Aorta (tissue), 5 donors: ENCODE measurements at regions not wholly inside any gene's neighbourhood (a gene's known extent, or its start where the extent isn't known, plus 50 kb on each side); places are given as distances from the start of the nearest gene placed in this dataset.

Source experiments
- ATAC-seq: fragments of 200-7000 bp; cut with Tn5 transposase; one replicate; pipeline ENCODE4 v1.9.1; 2022; ENCODE audit warnings: moderate library complexity; ENCODE audit not compliant: low FRiP score
- DNase-seq, 2 donors: peaks; one replicate each; pipeline ENCODE4 v3.0.0-alpha.2; 2020
- H3K27ac ChIP-seq, 2 donors: one replicate each; pipeline ENCODE4 v1.5.1; 2013; ENCODE audit warnings: low read length in 2 of 2, mild to moderate bottlenecking in 2 of 2, moderate library complexity in 2 of 2, control low read depth in 1 of 2, inconsistent platforms in 1 of 2, low read depth in 1 of 2
- H3K27me3 ChIP-seq, 2 donors: one replicate each; pipeline ENCODE4 v1.6.1; 2013; ENCODE audit warnings: control low read depth in 1 of 2, low read length in 1 of 2, mild to moderate bottlenecking in 1 of 2, moderate library complexity in 1 of 2; ENCODE audit not compliant: insufficient read depth in 2 of 2, control insufficient read depth in 1 of 2
- H3K36me3 ChIP-seq, 2 donors: one replicate each; pipeline ENCODE4 v1.6.1; 2013; ENCODE audit warnings: control low read depth in 1 of 2, low read length in 1 of 2, mild to moderate bottlenecking in 1 of 2; ENCODE audit not compliant: insufficient read depth in 2 of 2, control insufficient read depth in 1 of 2
- H3K4me1 ChIP-seq, 2 donors: one replicate each; pipeline ENCODE4 v1.6.1; 2013; ENCODE audit warnings: low read length in 2 of 2, control low read depth in 1 of 2, mild to moderate bottlenecking in 1 of 2, moderate library complexity in 1 of 2; ENCODE audit not compliant: insufficient read depth in 2 of 2, control insufficient read depth in 1 of 2
- H3K4me3 ChIP-seq, 2 donors: one replicate each; pipeline ENCODE4 v1.5.1; 2013; ENCODE audit warnings: low read length in 2 of 2, control low read depth in 1 of 2, mild to moderate bottlenecking in 1 of 2
- H3K9me3 ChIP-seq: one replicate; pipeline ENCODE4 v1.6.1; 2013; ENCODE audit warnings: mild to moderate bottlenecking, low read length; ENCODE audit not compliant: control insufficient read depth
- WGBS, 2 donors: extraction: QIAGEN DNeasy Blood & Tissue Kit; methylation state at CpG; one replicate each; pipeline ENCODE4 v1.1.7; 2013; 5-methylcytosine and 5-hydroxymethylcytosine counted together
- intact Hi-C, 2 donors: fragments of 100-400 bp; cut with DNase I; formaldehyde crosslinking; loops; one replicate each; pipeline versions ENCODE4 v1.14.2 to v1.15.0; 2022
- donor health status: healthy with polysubstance abuse.
- donor health status: Bipolar disorder and iron deficiency.
- donor health status: DM: no; HTN: no; CAD: no.
- donor health status: DM: no; HTN: no; CAD: no.
- donor health status: DM: yes; HTN: yes; CAD: no.

- Histone ChIP-seq H3K27ac (no peak overlapping the region), H3K4me1 (no peaks in the 10 kb centered on the region), H3K27me3 (no peaks in the 10 kb centered on the region), H3K36me3 (no peaks in the 10 kb centered on the region), H3K9me3 (no peaks in the 10 kb centered on the region), H3K4me3 (no peak overlapping the region)
- intact Hi-C loops: no loop called here
- ATAC-seq (no peak), DNase-seq (no peak)
- WGBS, 2 donors: 89% methylated on average over 3 of the region's 3 CpGs
These were observed 121.1 kb downstream of the BOD1 start for GRCh38 chr5:173495225-173495904.

GRCh38 chr5:173494446-173494845, 122.0 kb downstream of the BOD1 start:
- intact Hi-C loops: no loop called here
- H3K4me1 ChIP-seq: no peaks in the 10 kb centered on the region
- H3K36me3 ChIP-seq: no peaks in the 10 kb centered on the region
- H3K27me3 ChIP-seq: no peaks in the 10 kb centered on the region
- H3K9me3 ChIP-seq: no peaks in the 10 kb centered on the region
- no peak overlapping the region for H3K27ac ChIP-seq
- no peak for DNase-seq
- WGBS, 2 donors: 92 to 93% methylated on average over 2 of the region's 2 CpGs
- H3K4me3 ChIP-seq: no peak overlapping the region
- ATAC-seq: no peak

GRCh38 chr5:173493846-173494245, 122.6 kb downstream of the BOD1 start:
- no peaks in the 10 kb centered on the region for H3K27me3 ChIP-seq
- DNase-seq (no peak), ATAC-seq (no peak)
- H3K27ac ChIP-seq: no peak overlapping the region
- no peaks in the 10 kb centered on the region for H3K36me3 ChIP-seq
- intact Hi-C loops: no loop called here
- no peaks in the 10 kb centered on the region for H3K9me3 ChIP-seq
- no peaks in the 10 kb centered on the region for H3K4me1 ChIP-seq
- WGBS, 2 donors: 83 to 94% methylated on average over 6 of the region's 6 CpGs
- H3K4me3 ChIP-seq: no peak overlapping the region

- H3K27me3 ChIP-seq: no peaks in the 10 kb centered on the region
- H3K9me3 ChIP-seq: no peaks in the 10 kb centered on the region
- no peaks in the 10 kb centered on the region for H3K36me3 ChIP-seq
- H3K27ac ChIP-seq: no peak overlapping the region
- H3K4me3 ChIP-seq: no peak overlapping the region
- no peaks in the 10 kb centered on the region for H3K4me1 ChIP-seq
- DNase-seq: no peak
- WGBS, 2 donors: 89 to 92% methylated on average over 2 of the region's 2 CpGs
- no peak for ATAC-seq
- intact Hi-C loops: no loop called here
These were observed 123.4 kb downstream of the BOD1 start for GRCh38 chr5:173493040-173493439.

GRCh38 chr5:173490681-173491080, 125.8 kb downstream of the BOD1 start:
- H3K36me3 ChIP-seq: no peaks in the 10 kb centered on the region
- H3K27ac ChIP-seq: no peak overlapping the region
- H3K4me1 ChIP-seq: no peaks in the 10 kb centered on the region
- H3K9me3 ChIP-seq: no peaks in the 10 kb centered on the region
- DNase-seq (no peak), ATAC-seq (no peak)
- intact Hi-C loops: no loop called here
- H3K4me3 ChIP-seq: no peak overlapping the region
- H3K27me3 ChIP-seq: no peaks in the 10 kb centered on the region
- 96 to 100% methylated on average over 1 of the region's 1 CpG for WGBS, 2 donors

- H3K36me3 ChIP-seq: no peaks in the 10 kb centered on the region
- 55 to 63% methylated on average over 5 of the region's 5 CpGs for WGBS, 2 donors
These were observed 128.3 kb downstream of the BOD1 start for GRCh38 chr5:173488144-173488543.

GRCh38 chr5:173487300-173487699, 129.2 kb downstream of the BOD1 start:
- intact Hi-C loops: no loop called here
- Histone ChIP-seq H3K27ac (no peak overlapping the region), H3K27me3 (no peaks in the 10 kb centered on the region), H3K4me3 (no peak overlapping the region), H3K4me1 (no peaks in the 10 kb centered on the region), H3K36me3 (no peaks in the 10 kb centered on the region), H3K9me3 (no peaks in the 10 kb centered on the region)
- DNase-seq: no peak
- WGBS, 2 donors: 84 to 86% methylated on average over 1 of the region's 1 CpG
- no peak for ATAC-seq

More at GRCh38 chr5:173488144-173488543, 128.3 kb downstream of the BOD1 start:
- Histone ChIP-seq H3K4me3 (no peak overlapping the region), H3K27ac (no peak overlapping the region), H3K4me1 (no peaks in the 10 kb centered on the region), H3K9me3 (no peaks in the 10 kb centered on the region), H3K27me3 (no peaks in the 10 kb centered on the region)
- no peak for ATAC-seq
- no peak for DNase-seq
- intact Hi-C loops: no loop called here

GRCh38 chr5:173486355-173487225, 129.9 kb downstream of the BOD1 start:
- Histone ChIP-seq H3K27ac (no peak overlapping the region), H3K4me3 (no peak overlapping the region), H3K36me3 (no peaks in the 10 kb centered on the region), H3K27me3 (no peaks in the 10 kb centered on the region), H3K9me3 (no peaks in the 10 kb centered on the region), H3K4me1 (no peaks in the 10 kb centered on the region)
- DNase-seq: no peak
- WGBS, 2 donors: 53 to 56% methylated on average over 6 of the region's 6 CpGs
- intact Hi-C loops: no loop called here
- ATAC-seq: no peak

GRCh38 chr5:173484569-173484968, 131.9 kb downstream of the BOD1 start:
- Histone ChIP-seq H3K4me1 (no peaks in the 10 kb centered on the region), H3K9me3 (no peaks in the 10 kb centered on the region), H3K4me3 (no peak overlapping the region), H3K27ac (no peak overlapping the region), H3K36me3 (no peaks in the 10 kb centered on the region), H3K27me3 (no peaks in the 10 kb centered on the region)
- DNase-seq (no peak), ATAC-seq (no peak)
- intact Hi-C loops: no loop called here
- 91% methylated on average over 10 of the region's 10 CpGs for WGBS, 2 donors
